H1 (cell line): ENCODE measurements at regions not wholly inside any gene's neighbourhood (a gene's known extent, or its start where the extent isn't known, plus 50 kb on each side); places are given as distances from the start of the nearest gene placed in this dataset.
A peak's percentile ranks its signal among the peaks of the same experiment; 100 is the strongest.

ENCODE experiments used
- CTCF ChIA-PET: fragments of 300-600 bp; sonication (Branson Sonifier 250); formaldehyde crosslinking; loops from one replicate; lab custom pipeline; 2021; ENCODE audit not compliant: partially characterized antibody; lab: Charles Lee
- POLR2A ChIA-PET: fragments of 300-600 bp; sonication (Branson Sonifier 250); formaldehyde crosslinking; loops from one replicate; lab custom pipeline; 2021; ENCODE audit warnings: inconsistent platforms; ENCODE audit not compliant: partially characterized antibody; lab: Charles Lee
- DNase-seq, 2 experiments: peaks; one replicate each; pipeline versions ENCODE4 v3.0.0 to v3.0.0-alpha.2; 2010 to 2022; ENCODE audit warnings: low spot score in 2 of 2, low read depth in 1 of 2, mixed read lengths in 1 of 2
- FAIRE-seq: peaks from 2 replicates; lab custom pipeline; 2011; peaks lifted over from hg19 to GRCh38; lab: Jason Lieb, UNC
- H2AFZ ChIP-seq: 2 replicates; pipeline ENCODE4 v1.8.1; 2012; ENCODE audit warnings: low read length, inconsistent platforms
- H2AK5ac ChIP-seq: 2 replicates; pipeline ENCODE4 v1.6.1; 2013; ENCODE audit warnings: low read depth, low read length
- H2BK120ac ChIP-seq: replicated peaks from 2 replicates; pipeline ENCODE3; 2013; ENCODE audit warnings: low read depth, low read length, inconsistent platforms
- H2BK12ac ChIP-seq: 2 replicates; pipeline ENCODE4 v1.6.1; 2013; ENCODE audit warnings: low read depth, low read length
- H2BK15ac ChIP-seq: 2 replicates; pipeline ENCODE4 v1.6.1; 2013; ENCODE audit warnings: low read length
- H2BK20ac ChIP-seq: 2 replicates; pipeline ENCODE4 v1.6.1; 2013; ENCODE audit warnings: low read length
- H2BK5ac ChIP-seq: 2 replicates; pipeline ENCODE4 v1.6.1; 2013; ENCODE audit warnings: low read depth, low read length
- H3K14ac ChIP-seq: 2 replicates; pipeline ENCODE4 v1.6.1; 2013; ENCODE audit warnings: inconsistent platforms; ENCODE audit not compliant: insufficient read length
- H3K18ac ChIP-seq: 2 replicates; pipeline ENCODE4 v1.6.1; 2013; ENCODE audit warnings: low read length; ENCODE audit errors: extremely low read depth
- H3K23ac ChIP-seq: 2 replicates; pipeline ENCODE4 v1.6.1; 2013; ENCODE audit warnings: inconsistent platforms; ENCODE audit not compliant: insufficient read length
- H3K23me2 ChIP-seq: 2 replicates; pipeline ENCODE4 v1.6.1; 2013; ENCODE audit warnings: low read depth, low read length
- H3K27ac ChIP-seq: 2 replicates; pipeline ENCODE4 v1.6.1; 2011; ENCODE audit warnings: low read depth, low read length, inconsistent platforms
- H3K27me3 ChIP-seq, 4 experiments: replicated peaks in 1 of 4; 1 replicate in 1 of 4; 2 replicates in 3 of 4; pipeline versions ENCODE4 v1.6.1 to v1.8.1; 2011 to 2013; ENCODE audit warnings: low read length in 3 of 4, mild to moderate bottlenecking in 3 of 4, inconsistent platforms in 2 of 4, mixed read lengths in 2 of 4, moderate library complexity in 1 of 4; ENCODE audit not compliant: control insufficient read depth in 3 of 4, insufficient read depth in 3 of 4; ENCODE audit errors: extremely low read depth in 1 of 4
- H3K36me3 ChIP-seq, 4 experiments: 2 replicates each; pipeline versions ENCODE4 v1.6.1 to v1.8.1; 2011 to 2013; ENCODE audit warnings: mild to moderate bottlenecking in 4 of 4, low read length in 3 of 4, moderate library complexity in 2 of 4, control low read depth in 1 of 4, inconsistent platforms in 1 of 4; ENCODE audit not compliant: insufficient read depth in 4 of 4, control insufficient read depth in 2 of 4
- H3K4ac ChIP-seq: replicated peaks from 2 replicates; pipeline ENCODE3; 2013; ENCODE audit warnings: low read length, low read depth, mixed read lengths, inconsistent platforms; ENCODE audit not compliant: insufficient read length
- H3K4me1 ChIP-seq, 4 experiments: replicated peaks in 1 of 4; 1 replicate in 1 of 4; 2 replicates in 3 of 4; pipeline versions ENCODE4 v1.6.1 to v1.8.1; 2011 to 2013; ENCODE audit warnings: low read length in 3 of 4, inconsistent platforms in 2 of 4, mixed read lengths in 1 of 4; ENCODE audit not compliant: insufficient read depth in 4 of 4, control insufficient read depth in 3 of 4
- H3K4me2 ChIP-seq, 2 experiments: 2 replicates each; pipeline versions ENCODE4 v1.6.1 to v1.8.1; 2011 to 2013; ENCODE audit warnings: low read depth in 2 of 2, low read length in 2 of 2, control low read depth in 1 of 2, inconsistent platforms in 1 of 2, mild to moderate bottlenecking in 1 of 2; ENCODE audit not compliant: insufficient read depth in 1 of 2
- H3K4me3 ChIP-seq, 4 experiments: fragments of 200-600, 300-600 bp in 1 of 4; sonication (generic), shearing (Covaris generic), sonication (Bioruptor Twin) in 1 of 4; 2 replicates each; pipeline versions ENCODE4 v1.5.1 to v1.8.1; 2011 to 2016; ENCODE audit warnings: low read length in 4 of 4, low read depth in 3 of 4, control low read depth in 2 of 4, inconsistent platforms in 2 of 4, mild to moderate bottlenecking in 2 of 4, mixed read lengths in 1 of 4, moderate library complexity in 1 of 4; ENCODE audit not compliant: insufficient read depth in 2 of 4; ENCODE audit errors: extremely low read depth in 1 of 4
- H3K56ac ChIP-seq: replicated peaks from 2 replicates; pipeline ENCODE3; 2013; ENCODE audit warnings: low read depth, mild to moderate bottlenecking, mixed read lengths, low read length, inconsistent platforms; ENCODE audit not compliant: insufficient read length
- H3K79me1 ChIP-seq: 2 replicates; pipeline ENCODE4 v1.6.1; 2013; ENCODE audit warnings: low read depth, low read length, control low read depth
- H3K79me2 ChIP-seq, 2 experiments: 2 replicates each; pipeline versions ENCODE4 v1.6.1 to v1.8.1; 2012 to 2013; ENCODE audit warnings: low read length in 2 of 2, mild to moderate bottlenecking in 2 of 2, inconsistent platforms in 1 of 2; ENCODE audit not compliant: insufficient read depth in 2 of 2, control insufficient read depth in 1 of 2
- H3K9ac ChIP-seq, 4 experiments: replicated peaks in 1 of 4; 1 replicate in 1 of 4; 2 replicates in 3 of 4; pipeline versions ENCODE4 v1.6.1 to v1.8.1; 2011 to 2013; ENCODE audit warnings: low read depth in 3 of 4, low read length in 3 of 4, control low read depth in 2 of 4, mild to moderate bottlenecking in 2 of 4, moderate library complexity in 2 of 4, inconsistent platforms in 1 of 4; ENCODE audit errors: extremely low read depth in 1 of 4
- H3K9me3 ChIP-seq, 2 experiments: 2 replicates each; pipeline versions ENCODE4 v1.6.1 to v1.8.1; 2012 to 2013; ENCODE audit warnings: mild to moderate bottlenecking in 2 of 2, moderate library complexity in 2 of 2, control low read depth in 1 of 2, inconsistent platforms in 1 of 2, low read depth in 1 of 2, low read length in 1 of 2, mixed read lengths in 1 of 2; ENCODE audit not compliant: insufficient read depth in 2 of 2
- H4K20me1 ChIP-seq, 2 experiments: replicated peaks in 1 of 2; 2 replicates each; pipeline versions ENCODE3 to v1.8.1; 2011 to 2013; ENCODE audit warnings: inconsistent platforms in 2 of 2, low read length in 2 of 2, mild to moderate bottlenecking in 1 of 2; ENCODE audit not compliant: insufficient read depth in 2 of 2, control insufficient read depth in 1 of 2
- H4K5ac ChIP-seq: 2 replicates; pipeline ENCODE4 v1.6.1; 2013; ENCODE audit warnings: low read length, low read depth, mixed read lengths, inconsistent platforms; ENCODE audit not compliant: insufficient read length
- H4K8ac ChIP-seq: 2 replicates; pipeline ENCODE4 v1.8.0; 2013; ENCODE audit warnings: mild to moderate bottlenecking, moderate library complexity, low read length, inconsistent platforms; ENCODE audit not compliant: insufficient read depth; ENCODE audit errors: extremely low read depth
- H4K91ac ChIP-seq: replicated peaks from 2 replicates; pipeline ENCODE3; 2013; ENCODE audit warnings: low read length, mixed read lengths, inconsistent platforms; ENCODE audit not compliant: insufficient read length
- CBX8 ChIP-seq: fragments of 300-800, 300-1000 bp; sonication (generic); IDR thresholded peaks from 2 replicates; pipeline ENCODE4 v1.7.1; 2016; ENCODE audit warnings: low read depth, low read length, borderline replicate concordance
- GTF2F1 ChIP-seq: IDR thresholded peaks from 2 replicates; pipeline ENCODE4 v1.6.1; 2012; ENCODE audit warnings: low read depth, low read length, improper control_type of control experiment, borderline replicate concordance
- JUND ChIP-seq: IDR thresholded peaks from 2 replicates; pipeline ENCODE4 v1.6.1; 2011; ENCODE audit warnings: mild to moderate bottlenecking, improper control_type of control experiment, low read length
- NANOG ChIP-seq: IDR thresholded peaks from 2 replicates; pipeline ENCODE4 v1.6.1; 2011; ENCODE audit warnings: low read length, low read depth, mild to moderate bottlenecking, inconsistent platforms; ENCODE audit not compliant: insufficient read depth, poor library complexity, severe bottlenecking
- POU5F1 ChIP-seq: IDR thresholded peaks from 2 replicates; pipeline ENCODE4 v1.6.1; 2011; ENCODE audit warnings: low read depth, mild to moderate bottlenecking, low read length, moderate library complexity
- RAD21 ChIP-seq, 2 experiments: IDR thresholded peaks in 1 of 2; conservative IDR thresholded peaks in 1 of 2; 2 replicates each; pipeline ENCODE4 v1.6.1; 2011; ENCODE audit warnings: low read depth in 2 of 2, low read length in 2 of 2, improper control_type of control experiment in 1 of 2, inconsistent platforms in 1 of 2, mild to moderate bottlenecking in 1 of 2, moderate library complexity in 1 of 2
- RXRA ChIP-seq: IDR thresholded peaks from 2 replicates; pipeline ENCODE4 v1.6.1; 2011; ENCODE audit warnings: low read depth, mild to moderate bottlenecking, low read length, moderate library complexity; ENCODE audit not compliant: insufficient read depth
- YY1 ChIP-seq: IDR thresholded peaks from 2 replicates; pipeline ENCODE4 v1.6.1; 2011; ENCODE audit warnings: low read depth, mild to moderate bottlenecking, low read length
- WGBS, 2 experiments: shearing (Covaris generic) in 1 of 2; methylation state at CpG; one replicate each; pipeline versions ENCODE4 v1.1.6 to v1.1.7; 2013 to 2015; ENCODE audit warnings: low lambda C conversion rate in 2 of 2, mixed read lengths in 2 of 2, inconsistent platforms in 1 of 2, low coverage in 1 of 2, missing lambda C conversion rate in 1 of 2; ENCODE audit not compliant: insufficient replicate concordance in 2 of 2, insufficient coverage in 1 of 2, insufficient read length in 1 of 2; ENCODE audit errors: extremely low coverage in 1 of 2, missing lambda C conversion rate in 1 of 2; 5-methylcytosine and 5-hydroxymethylcytosine counted together
- TF ChIP-seq, protein P1 (sequence below): IDR thresholded peaks from 2 replicates; pipeline ENCODE4 v1.6.1; 2012; ENCODE audit warnings: inconsistent platforms
- TF ChIP-seq, protein P2 (sequence below): IDR thresholded peaks from 2 replicates; pipeline ENCODE4 v1.6.1; 2012; ENCODE audit warnings: inconsistent platforms
- TF ChIP-seq, protein P3 (sequence below): IDR thresholded peaks from 2 replicates; pipeline ENCODE4 v1.6.1; 2012; ENCODE audit warnings: low read length, inconsistent platforms

DNA sequence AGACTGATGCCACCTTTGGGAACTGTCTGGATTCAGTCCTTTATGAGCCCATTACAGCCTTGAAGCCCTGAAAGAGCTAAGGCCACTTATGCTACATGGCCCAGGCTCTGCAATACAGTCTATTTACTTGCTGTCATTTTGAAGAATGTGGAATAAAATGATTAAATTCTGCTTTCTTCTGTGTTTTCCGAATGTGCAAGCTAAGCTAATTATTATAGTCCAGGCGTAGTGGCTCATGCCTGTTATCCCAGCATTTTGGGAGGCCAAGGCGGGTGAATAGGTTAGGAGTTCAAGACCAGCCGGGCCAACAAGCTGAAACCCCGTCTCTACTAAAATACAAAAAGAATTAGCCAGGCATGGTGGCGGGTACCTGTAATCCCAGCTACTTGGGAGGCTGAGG is 142.5 kb downstream of the TEX29 start:
- FAIRE-seq = no peak
- H3K23ac ChIP-seq = no peak overlapping the region
- H3K9ac ChIP-seq = no peak overlapping the region
- H2BK5ac ChIP-seq = no peak overlapping the region
- no peak overlapping the region for H4K91ac ChIP-seq
- H2BK15ac ChIP-seq = no peak overlapping the region
- H3K56ac ChIP-seq = no peak overlapping the region
- H2AK5ac ChIP-seq = no peak overlapping the region
- H3K23me2 ChIP-seq = no peaks in the 10 kb centered on the region
- H3K27me3 ChIP-seq = no peaks in the 10 kb centered on the region
- H3K79me1 ChIP-seq = no peaks in the 10 kb centered on the region
- ChIA-PET POLR2A (no interaction called here), CTCF (interaction anchor here (0.9 to 4.5 kb wide), 2 partner anchors 11 to 42 kb away, joined by 4 to 18 read pairs; no protein-coding TSS in a partner anchor)
- no peak overlapping the region for H3K4me2 ChIP-seq
- H3K4me1 ChIP-seq = peaks cover 0 to 2% (median under 1%) of the 10 kb centered on the region in 4 experiments; a peak in 2 of 7 replicates
- H2BK120ac ChIP-seq = no peak overlapping the region
- H4K20me1 ChIP-seq = no peaks in the 10 kb centered on the region
- H4K5ac ChIP-seq = no peak overlapping the region
- no peaks in the 10 kb centered on the region for H3K9me3 ChIP-seq
- DNase-seq = peak in 1 of 2 experiments; percentile 7
- H2AFZ ChIP-seq = no peak overlapping the region
- H4K8ac ChIP-seq = no peak overlapping the region
- no peak overlapping the region for H3K18ac ChIP-seq
- no peaks in the 10 kb centered on the region for H3K36me3 ChIP-seq
- no peak overlapping the region for H3K4me3 ChIP-seq
- WGBS, 2 experiments = 92% methylated on average over 6 of the region's 6 CpGs; no CpG with 5 or more reads in 1 of the 2 experiments
- no peak overlapping the region for H2BK12ac ChIP-seq
- H3K4ac ChIP-seq = no peak overlapping the region
- H3K14ac ChIP-seq = no peak overlapping the region
- H3K27ac ChIP-seq = no peak overlapping the region
- no peak overlapping the region for H2BK20ac ChIP-seq
- H3K79me2 ChIP-seq = no peaks in the 10 kb centered on the region
- TF ChIP-seq, protein P1, sequence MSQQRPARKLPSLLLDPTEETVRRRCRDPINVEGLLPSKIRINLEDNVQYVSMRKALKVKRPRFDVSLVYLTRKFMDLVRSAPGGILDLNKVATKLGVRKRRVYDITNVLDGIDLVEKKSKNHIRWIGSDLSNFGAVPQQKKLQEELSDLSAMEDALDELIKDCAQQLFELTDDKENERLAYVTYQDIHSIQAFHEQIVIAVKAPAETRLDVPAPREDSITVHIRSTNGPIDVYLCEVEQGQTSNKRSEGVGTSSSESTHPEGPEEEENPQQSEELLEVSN = no peak
- TF ChIP-seq JUND (no peak), YY1 (no peak), GTF2F1 (no peak), RAD21 (IDR thresholded peaks at IDR 0.05 in 1 of 2, conservative IDR thresholded peaks at IDR 0.05 in 1 of 2; ENCODE audit: low read depth in 2 of 2, low read length in 2 of 2) (no peak), CBX8 (no peak), NANOG (no peak), RXRA (no peak), POU5F1 (no peak)
- TF ChIP-seq, protein P2, sequence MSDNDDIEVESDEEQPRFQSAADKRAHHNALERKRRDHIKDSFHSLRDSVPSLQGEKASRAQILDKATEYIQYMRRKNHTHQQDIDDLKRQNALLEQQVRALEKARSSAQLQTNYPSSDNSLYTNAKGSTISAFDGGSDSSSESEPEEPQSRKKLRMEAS = no peak
- TF ChIP-seq, protein P3, sequence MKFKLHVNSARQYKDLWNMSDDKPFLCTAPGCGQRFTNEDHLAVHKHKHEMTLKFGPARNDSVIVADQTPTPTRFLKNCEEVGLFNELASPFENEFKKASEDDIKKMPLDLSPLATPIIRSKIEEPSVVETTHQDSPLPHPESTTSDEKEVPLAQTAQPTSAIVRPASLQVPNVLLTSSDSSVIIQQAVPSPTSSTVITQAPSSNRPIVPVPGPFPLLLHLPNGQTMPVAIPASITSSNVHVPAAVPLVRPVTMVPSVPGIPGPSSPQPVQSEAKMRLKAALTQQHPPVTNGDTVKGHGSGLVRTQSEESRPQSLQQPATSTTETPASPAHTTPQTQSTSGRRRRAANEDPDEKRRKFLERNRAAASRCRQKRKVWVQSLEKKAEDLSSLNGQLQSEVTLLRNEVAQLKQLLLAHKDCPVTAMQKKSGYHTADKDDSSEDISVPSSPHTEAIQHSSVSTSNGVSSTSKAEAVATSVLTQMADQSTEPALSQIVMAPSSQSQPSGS = no peak
